C4-2B (cell line): ENCODE measurements at regions not wholly inside any gene's neighbourhood (a gene's known extent, or its start where the extent isn't known, plus 50 kb on each side); places are given as distances from the start of the nearest gene placed in this dataset.

Experiments
- ZFX ChIP-seq: fragments of 450-650 bp; IDR thresholded peaks from 2 replicates; pipeline ENCODE4 v1.6.1; 2017
- TF ChIP-seq, protein P1 (sequence below): fragments of 450-650 bp; conservative IDR thresholded peaks from 2 replicates; pipeline ENCODE4 v1.5.1; 2017; ENCODE audit warnings: mild to moderate bottlenecking

DNA sequence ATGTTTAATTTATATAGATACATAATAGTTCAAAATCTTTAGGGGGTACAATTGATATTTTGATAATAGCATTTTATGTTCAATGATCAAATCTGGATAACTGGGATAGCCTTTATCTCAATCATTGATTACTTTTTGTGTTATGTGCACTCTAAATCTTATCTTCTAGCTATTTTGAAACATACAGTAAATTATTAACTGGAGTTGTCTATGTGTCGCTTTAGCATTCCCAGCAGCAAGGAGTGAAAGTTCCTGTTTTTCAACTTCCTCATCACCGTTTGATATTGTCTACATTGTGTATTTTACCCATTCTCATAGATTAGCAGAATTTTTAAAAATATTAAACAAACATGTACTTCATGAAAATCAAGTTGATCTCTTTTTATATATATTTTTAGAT, 1207.4 kb downstream of the TMEM121 start:
- TF ChIP-seq, protein P1, sequence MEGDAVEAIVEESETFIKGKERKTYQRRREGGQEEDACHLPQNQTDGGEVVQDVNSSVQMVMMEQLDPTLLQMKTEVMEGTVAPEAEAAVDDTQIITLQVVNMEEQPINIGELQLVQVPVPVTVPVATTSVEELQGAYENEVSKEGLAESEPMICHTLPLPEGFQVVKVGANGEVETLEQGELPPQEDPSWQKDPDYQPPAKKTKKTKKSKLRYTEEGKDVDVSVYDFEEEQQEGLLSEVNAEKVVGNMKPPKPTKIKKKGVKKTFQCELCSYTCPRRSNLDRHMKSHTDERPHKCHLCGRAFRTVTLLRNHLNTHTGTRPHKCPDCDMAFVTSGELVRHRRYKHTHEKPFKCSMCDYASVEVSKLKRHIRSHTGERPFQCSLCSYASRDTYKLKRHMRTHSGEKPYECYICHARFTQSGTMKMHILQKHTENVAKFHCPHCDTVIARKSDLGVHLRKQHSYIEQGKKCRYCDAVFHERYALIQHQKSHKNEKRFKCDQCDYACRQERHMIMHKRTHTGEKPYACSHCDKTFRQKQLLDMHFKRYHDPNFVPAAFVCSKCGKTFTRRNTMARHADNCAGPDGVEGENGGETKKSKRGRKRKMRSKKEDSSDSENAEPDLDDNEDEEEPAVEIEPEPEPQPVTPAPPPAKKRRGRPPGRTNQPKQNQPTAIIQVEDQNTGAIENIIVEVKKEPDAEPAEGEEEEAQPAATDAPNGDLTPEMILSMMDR: no peak
- no peak for TF ChIP-seq ZFX
